Brain pericyte (primary cell): ENCODE measurements at regions not wholly inside any gene's neighbourhood (a gene's known extent, or its start where the extent isn't known, plus 50 kb on each side); places are given as distances from the start of the nearest gene placed in this dataset.

Source experiments
- DNase-seq: peaks from one replicate; pipeline ENCODE4 v3.0.0-alpha.2; 2012; ENCODE audit warnings: low read depth, low spot score

- no peak for DNase-seq
These were observed 221.5 kb upstream of the TOPAZ1 start for GRCh38 chr3:44020143-44020542.

GRCh38 chr3:44021651-44022594, 219.8 kb upstream of the TOPAZ1 start:
- DNase-seq, result no peak

GRCh38 chr3:44023961-44024593, 217.6 kb upstream of the TOPAZ1 start:
- DNase-seq, result no peak

- DNase-seq, result no peak
These were observed 215.3 kb upstream of the TOPAZ1 start for GRCh38 chr3:44026220-44026865.

- DNase-seq, result no peak
These were observed 212.6 kb upstream of the TOPAZ1 start for GRCh38 chr3:44029100-44029499.

GRCh38 chr3:44030285-44030684, 211.4 kb upstream of the TOPAZ1 start:
- DNase-seq, result no peak

GRCh38 chr3:44030687-44031305, 210.9 kb upstream of the TOPAZ1 start:
- no peak for DNase-seq

- DNase-seq, result no peak
These were observed 210.0 kb upstream of the TOPAZ1 start for GRCh38 chr3:44031387-44032380.

- DNase-seq, result no peak
These were observed 209.2 kb upstream of the TOPAZ1 start for GRCh38 chr3:44032487-44032886.

- DNase-seq, result no peak
These were observed 208.6 kb upstream of the TOPAZ1 start for GRCh38 chr3:44033123-44033522.

- DNase-seq, result no peak
These were observed 204.8 kb upstream of the TOPAZ1 start for GRCh38 chr3:44036850-44037249.

- DNase-seq, result no peak
These were observed 202.7 kb upstream of the TOPAZ1 start for GRCh38 chr3:44039006-44039405.

- DNase-seq, result no peak
These were observed 200.0 kb upstream of the TOPAZ1 start for GRCh38 chr3:44041726-44042125.

- no peak for DNase-seq
These were observed 198.9 kb upstream of the TOPAZ1 start for GRCh38 chr3:44042772-44043171.

GRCh38 chr3:44045476-44046275, 196.0 kb upstream of the TOPAZ1 start:
- no peak for DNase-seq

- DNase-seq, result no peak
These were observed 193.9 kb upstream of the TOPAZ1 start for GRCh38 chr3:44047796-44048195.

GRCh38 chr3:44048196-44048924, 193.3 kb upstream of the TOPAZ1 start:
- DNase-seq, result no peak

- DNase-seq, result no peak
These were observed 192.7 kb upstream of the TOPAZ1 start for GRCh38 chr3:44048949-44049348.

- DNase-seq, result no peak
These were observed 191.6 kb upstream of the TOPAZ1 start for GRCh38 chr3:44050101-44050500.
